GM23338 (cell line): ENCODE measurements at regions not wholly inside any gene's neighbourhood (a gene's known extent, or its start where the extent isn't known, plus 50 kb on each side); places are given as distances from the start of the nearest gene placed in this dataset.

Experiments used
- ATAC-seq: fragments of 200-7000 bp; cut with Tn5 transposase; 3 replicates; pipeline ENCODE4 v1.9.1; 2020
- DNase-seq: peaks from one replicate; pipeline ENCODE4 v3.0.0-alpha.2; 2015; ENCODE audit warnings: low spot score
- H2AFZ ChIP-seq: fragments of 200-600 bp; sonication (generic); 2 replicates; pipeline ENCODE4 v1.8.0; 2016; ENCODE audit warnings: antibody characterized with exemption, mild to moderate bottlenecking, moderate library complexity
- H3F3A ChIP-seq: fragments of 200-600 bp; sonication (generic); replicated peaks from 2 replicates; pipeline ENCODE4 v1.8.0; 2017; ENCODE audit warnings: antibody characterized with exemption, mixed run types, low read depth
- H3K27ac ChIP-seq: fragments of 200-600 bp; sonication (generic); 2 replicates; pipeline ENCODE4 v1.6.1; 2016; ENCODE audit warnings: low read depth
- H3K27me3 ChIP-seq: fragments of 200-600 bp; sonication (generic); 2 replicates; pipeline ENCODE4 v1.8.0; 2016; ENCODE audit warnings: mild to moderate bottlenecking, mixed run types, moderate library complexity; ENCODE audit not compliant: insufficient read depth
- H3K36me3 ChIP-seq: fragments of 200-600 bp; sonication (generic); 2 replicates; pipeline ENCODE4 v1.8.0; 2016; ENCODE audit warnings: mild to moderate bottlenecking; ENCODE audit not compliant: insufficient read depth
- H3K4me1 ChIP-seq: fragments of 200-600 bp; sonication (generic); 2 replicates; pipeline ENCODE4 v1.8.0; 2016; ENCODE audit warnings: mild to moderate bottlenecking, moderate library complexity; ENCODE audit not compliant: insufficient read depth
- H3K4me2 ChIP-seq: fragments of 200-600 bp; sonication (generic); 2 replicates; pipeline ENCODE4 v1.7.1; 2017; ENCODE audit warnings: mixed run types
- H3K4me3 ChIP-seq: fragments of 200-600 bp; sonication (generic); 2 replicates; pipeline ENCODE4 v1.6.1; 2016; ENCODE audit warnings: mixed run types
- H3K79me2 ChIP-seq: fragments of 200-600 bp; sonication (generic); replicated peaks from 2 replicates; pipeline ENCODE4 v1.8.0; 2017; ENCODE audit warnings: mild to moderate bottlenecking; ENCODE audit not compliant: insufficient read depth
- H3K9me2 ChIP-seq: fragments of 200-600 bp; sonication (generic); 2 replicates; pipeline ENCODE4 v1.8.0; 2017; ENCODE audit not compliant: insufficient read depth
- H4K20me1 ChIP-seq: fragments of 200-600 bp; sonication (generic); replicated peaks from 2 replicates; pipeline ENCODE4 v1.8.0; 2017; ENCODE audit warnings: mild to moderate bottlenecking; ENCODE audit not compliant: insufficient read depth
- H3K27ac Mint-ChIP-seq: 2 replicates; pipeline ENCODE4 v1.8.0; 2020; ENCODE audit warnings: inconsistent platforms, mild to moderate bottlenecking, moderate library complexity, mixed read lengths
- H3K27me3 Mint-ChIP-seq: 3 replicates; pipeline ENCODE4 v1.8.0; 2022; ENCODE audit warnings: low read depth, mild to moderate bottlenecking, moderate library complexity, mixed read lengths, inconsistent platforms; ENCODE audit not compliant: insufficient read depth, poor library complexity
- H3K36me3 Mint-ChIP-seq: 3 replicates; pipeline ENCODE4 v1.8.0; 2021; ENCODE audit warnings: low read depth, mild to moderate bottlenecking, inconsistent platforms, moderate library complexity, mixed read lengths
- H3K4me1 Mint-ChIP-seq: 3 replicates; pipeline ENCODE4 v1.8.0; 2020; ENCODE audit warnings: mild to moderate bottlenecking, inconsistent platforms, mixed read lengths
- H3K4me3 Mint-ChIP-seq: 3 replicates; pipeline ENCODE4 v1.8.0; 2021; ENCODE audit warnings: moderate library complexity, mild to moderate bottlenecking, inconsistent platforms, mixed read lengths
- H3K9me3 Mint-ChIP-seq: 3 replicates; pipeline ENCODE4 v1.8.0; 2020; ENCODE audit warnings: moderate library complexity, mild to moderate bottlenecking, inconsistent platforms, mixed read lengths
- CREB1 ChIP-seq: fragments of 250-450 bp; sonication (Bioruptor Pico); IDR thresholded peaks from 2 replicates; pipeline ENCODE4 v1.5.0; 2020; ENCODE audit warnings: low read depth, mild to moderate bottlenecking, moderate library complexity
- EZH2 ChIP-seq: fragments of 200-600 bp; sonication (generic); IDR thresholded peaks from one replicate; pipeline ENCODE4 v1.8.0; 2017; ENCODE audit warnings: antibody characterized with exemption, mild to moderate bottlenecking, low read depth; ENCODE audit not compliant: unreplicated experiment
- EZH2phosphoT487 ChIP-seq: fragments of 200-600 bp; sonication (generic); IDR thresholded peaks from one replicate; pipeline ENCODE4 v1.8.1; 2018; ENCODE audit warnings: antibody characterized with exemption; ENCODE audit not compliant: unreplicated experiment
- JUNB ChIP-seq: IDR thresholded peaks from one replicate; pipeline ENCODE4 v1.6.1; 2016; ENCODE audit warnings: antibody characterized with exemption; ENCODE audit not compliant: unreplicated experiment
- NANOG ChIP-seq: IDR thresholded peaks from 2 replicates; pipeline ENCODE4 v1.6.1; 2016; ENCODE audit warnings: antibody characterized with exemption, borderline replicate concordance
- POLR2AphosphoS5 ChIP-seq: IDR thresholded peaks from 2 replicates; pipeline ENCODE4 v1.6.1; 2016; ENCODE audit warnings: antibody characterized with exemption, low read depth
- REST ChIP-seq: IDR thresholded peaks from one replicate; pipeline ENCODE4 v1.6.1; 2018; ENCODE audit warnings: antibody characterized with exemption; ENCODE audit not compliant: unreplicated experiment
- STAT1 ChIP-seq: IDR thresholded peaks from one replicate; pipeline ENCODE4 v1.6.1; 2016; ENCODE audit warnings: antibody characterized with exemption; ENCODE audit not compliant: unreplicated experiment
- ZNF331 ChIP-seq: fragments of 250-450 bp; sonication (Bioruptor Pico); IDR thresholded peaks from 2 replicates; pipeline ENCODE4 v1.5.0; 2020; ENCODE audit warnings: low read depth, mild to moderate bottlenecking, moderate library complexity
- TF ChIP-seq, protein P1 (sequence below), 2 experiments: fragments of 200-600 bp in 1 of 2; sonication (generic) in 1 of 2; conservative IDR thresholded peaks; 2 replicates each; pipeline versions ENCODE4 v1.5.1 to v1.6.1; 2016 to 2017; ENCODE audit warnings: antibody characterized with exemption in 2 of 2, low read depth in 2 of 2, mild to moderate bottlenecking in 2 of 2, moderate library complexity in 1 of 2
- TF ChIP-seq, protein P2 (sequence below): fragments of 250-450 bp; sonication (Bioruptor Pico); IDR thresholded peaks from 2 replicates; pipeline ENCODE4 v1.5.0; 2020; ENCODE audit warnings: mild to moderate bottlenecking, moderate library complexity

DNA sequence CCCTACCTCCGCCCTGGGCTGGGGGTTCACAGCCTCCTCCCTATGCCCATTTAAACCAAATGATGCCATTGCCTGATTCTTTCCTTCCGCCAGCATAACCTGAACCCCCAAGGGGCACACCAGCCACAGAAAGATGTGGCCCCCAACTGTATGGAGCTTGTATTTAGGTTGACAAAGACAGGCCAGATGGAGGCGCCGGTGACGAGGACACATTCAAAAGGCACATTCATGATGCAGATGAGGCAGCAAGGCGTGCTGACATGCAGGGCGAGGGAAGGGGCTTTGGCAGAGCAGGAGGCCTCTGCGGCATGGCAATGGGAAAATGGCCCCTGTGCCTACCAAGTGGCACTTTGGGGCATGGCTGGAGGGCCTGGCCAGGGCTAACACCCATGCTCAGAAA is 112.2 kb downstream of the RFLNA start:
- TF ChIP-seq, protein P1, sequence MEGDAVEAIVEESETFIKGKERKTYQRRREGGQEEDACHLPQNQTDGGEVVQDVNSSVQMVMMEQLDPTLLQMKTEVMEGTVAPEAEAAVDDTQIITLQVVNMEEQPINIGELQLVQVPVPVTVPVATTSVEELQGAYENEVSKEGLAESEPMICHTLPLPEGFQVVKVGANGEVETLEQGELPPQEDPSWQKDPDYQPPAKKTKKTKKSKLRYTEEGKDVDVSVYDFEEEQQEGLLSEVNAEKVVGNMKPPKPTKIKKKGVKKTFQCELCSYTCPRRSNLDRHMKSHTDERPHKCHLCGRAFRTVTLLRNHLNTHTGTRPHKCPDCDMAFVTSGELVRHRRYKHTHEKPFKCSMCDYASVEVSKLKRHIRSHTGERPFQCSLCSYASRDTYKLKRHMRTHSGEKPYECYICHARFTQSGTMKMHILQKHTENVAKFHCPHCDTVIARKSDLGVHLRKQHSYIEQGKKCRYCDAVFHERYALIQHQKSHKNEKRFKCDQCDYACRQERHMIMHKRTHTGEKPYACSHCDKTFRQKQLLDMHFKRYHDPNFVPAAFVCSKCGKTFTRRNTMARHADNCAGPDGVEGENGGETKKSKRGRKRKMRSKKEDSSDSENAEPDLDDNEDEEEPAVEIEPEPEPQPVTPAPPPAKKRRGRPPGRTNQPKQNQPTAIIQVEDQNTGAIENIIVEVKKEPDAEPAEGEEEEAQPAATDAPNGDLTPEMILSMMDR (conservative IDR thresholded peaks at IDR 0.05; ENCODE audit: low read depth in 2 of 2): peak in 1 of 2 experiments; percentile 53; a peak in 2 of 4 replicates
- TF ChIP-seq JUNB: no peak
- Histone ChIP-seq H3K4me1 (peaks cover 10% of the 10 kb centered on the region; the same call in 1 of the 2 replicates), H3F3A (no peaks in the 10 kb centered on the region), H3K27ac (no peak overlapping the region), H3K79me2 (peaks cover 34% of the 10 kb centered on the region), H3K4me2 (no peak overlapping the region), H3K36me3 (no peaks in the 10 kb centered on the region), H2AFZ (no peak overlapping the region), H3K9me2 (no peaks in the 10 kb centered on the region), H3K4me3 (no peak overlapping the region), H4K20me1 (no peaks in the 10 kb centered on the region; the same call in none of the 2 replicates), H3K27me3 (no peaks in the 10 kb centered on the region)
- ATAC-seq (no peak), DNase-seq (peak; percentile 39)
- no peak overlapping the region for H3K4me3 Mint-ChIP-seq
- H3K27ac Mint-ChIP-seq: peak overlapping the region; percentile 86
- H3K4me1 Mint-ChIP-seq: peaks cover 49% of the 10 kb centered on the region
- peaks cover 18% of the 10 kb centered on the region for H3K27me3 Mint-ChIP-seq
- H3K36me3 Mint-ChIP-seq: peaks cover 11% of the 10 kb centered on the region; the same call in 2 of the 3 replicates
- no peaks in the 10 kb centered on the region for H3K9me3 Mint-ChIP-seq

GRCh38 chr12:124406043-124406442 is 111.2 kb downstream of the RFLNA start:
- ATAC-seq (no peak), DNase-seq (no peak)
- H3K27ac Mint-ChIP-seq: peak overlapping the region; percentile 62; the same call in 1 of the 2 replicates
- peaks cover 6% of the 10 kb centered on the region; the same call in 1 of the 2 replicates for H3K4me1 ChIP-seq
- H3K36me3 Mint-ChIP-seq: peaks cover 18% of the 10 kb centered on the region
- H3K4me1 Mint-ChIP-seq: peaks cover 47% of the 10 kb centered on the region
- no peaks in the 10 kb centered on the region; the same call in none of the 2 replicates for H4K20me1 ChIP-seq
- H3K27me3 ChIP-seq: no peaks in the 10 kb centered on the region
- H3K36me3 ChIP-seq: peaks cover 3% of the 10 kb centered on the region; the same call in 1 of the 2 replicates
- peaks cover 31% of the 10 kb centered on the region for H3K79me2 ChIP-seq
- H3K27ac ChIP-seq: no peak overlapping the region
- no peak overlapping the region for H3K4me2 ChIP-seq
- peaks cover 18% of the 10 kb centered on the region for H3K27me3 Mint-ChIP-seq
- H3K4me3 Mint-ChIP-seq: no peak overlapping the region
- no peak overlapping the region for H2AFZ ChIP-seq
- no peaks in the 10 kb centered on the region for H3K9me2 ChIP-seq
- no peak overlapping the region for H3K4me3 ChIP-seq
- no peaks in the 10 kb centered on the region for H3F3A ChIP-seq
- no peaks in the 10 kb centered on the region; the same call in 2 of the 3 replicates for H3K9me3 Mint-ChIP-seq
- TF ChIP-seq REST: no peak
- TF ChIP-seq NANOG: no peak
- TF ChIP-seq ZNF331 (CRISPR knock-in tag): no peak
- TF ChIP-seq JUNB: no peak
- TF ChIP-seq, protein P2, sequence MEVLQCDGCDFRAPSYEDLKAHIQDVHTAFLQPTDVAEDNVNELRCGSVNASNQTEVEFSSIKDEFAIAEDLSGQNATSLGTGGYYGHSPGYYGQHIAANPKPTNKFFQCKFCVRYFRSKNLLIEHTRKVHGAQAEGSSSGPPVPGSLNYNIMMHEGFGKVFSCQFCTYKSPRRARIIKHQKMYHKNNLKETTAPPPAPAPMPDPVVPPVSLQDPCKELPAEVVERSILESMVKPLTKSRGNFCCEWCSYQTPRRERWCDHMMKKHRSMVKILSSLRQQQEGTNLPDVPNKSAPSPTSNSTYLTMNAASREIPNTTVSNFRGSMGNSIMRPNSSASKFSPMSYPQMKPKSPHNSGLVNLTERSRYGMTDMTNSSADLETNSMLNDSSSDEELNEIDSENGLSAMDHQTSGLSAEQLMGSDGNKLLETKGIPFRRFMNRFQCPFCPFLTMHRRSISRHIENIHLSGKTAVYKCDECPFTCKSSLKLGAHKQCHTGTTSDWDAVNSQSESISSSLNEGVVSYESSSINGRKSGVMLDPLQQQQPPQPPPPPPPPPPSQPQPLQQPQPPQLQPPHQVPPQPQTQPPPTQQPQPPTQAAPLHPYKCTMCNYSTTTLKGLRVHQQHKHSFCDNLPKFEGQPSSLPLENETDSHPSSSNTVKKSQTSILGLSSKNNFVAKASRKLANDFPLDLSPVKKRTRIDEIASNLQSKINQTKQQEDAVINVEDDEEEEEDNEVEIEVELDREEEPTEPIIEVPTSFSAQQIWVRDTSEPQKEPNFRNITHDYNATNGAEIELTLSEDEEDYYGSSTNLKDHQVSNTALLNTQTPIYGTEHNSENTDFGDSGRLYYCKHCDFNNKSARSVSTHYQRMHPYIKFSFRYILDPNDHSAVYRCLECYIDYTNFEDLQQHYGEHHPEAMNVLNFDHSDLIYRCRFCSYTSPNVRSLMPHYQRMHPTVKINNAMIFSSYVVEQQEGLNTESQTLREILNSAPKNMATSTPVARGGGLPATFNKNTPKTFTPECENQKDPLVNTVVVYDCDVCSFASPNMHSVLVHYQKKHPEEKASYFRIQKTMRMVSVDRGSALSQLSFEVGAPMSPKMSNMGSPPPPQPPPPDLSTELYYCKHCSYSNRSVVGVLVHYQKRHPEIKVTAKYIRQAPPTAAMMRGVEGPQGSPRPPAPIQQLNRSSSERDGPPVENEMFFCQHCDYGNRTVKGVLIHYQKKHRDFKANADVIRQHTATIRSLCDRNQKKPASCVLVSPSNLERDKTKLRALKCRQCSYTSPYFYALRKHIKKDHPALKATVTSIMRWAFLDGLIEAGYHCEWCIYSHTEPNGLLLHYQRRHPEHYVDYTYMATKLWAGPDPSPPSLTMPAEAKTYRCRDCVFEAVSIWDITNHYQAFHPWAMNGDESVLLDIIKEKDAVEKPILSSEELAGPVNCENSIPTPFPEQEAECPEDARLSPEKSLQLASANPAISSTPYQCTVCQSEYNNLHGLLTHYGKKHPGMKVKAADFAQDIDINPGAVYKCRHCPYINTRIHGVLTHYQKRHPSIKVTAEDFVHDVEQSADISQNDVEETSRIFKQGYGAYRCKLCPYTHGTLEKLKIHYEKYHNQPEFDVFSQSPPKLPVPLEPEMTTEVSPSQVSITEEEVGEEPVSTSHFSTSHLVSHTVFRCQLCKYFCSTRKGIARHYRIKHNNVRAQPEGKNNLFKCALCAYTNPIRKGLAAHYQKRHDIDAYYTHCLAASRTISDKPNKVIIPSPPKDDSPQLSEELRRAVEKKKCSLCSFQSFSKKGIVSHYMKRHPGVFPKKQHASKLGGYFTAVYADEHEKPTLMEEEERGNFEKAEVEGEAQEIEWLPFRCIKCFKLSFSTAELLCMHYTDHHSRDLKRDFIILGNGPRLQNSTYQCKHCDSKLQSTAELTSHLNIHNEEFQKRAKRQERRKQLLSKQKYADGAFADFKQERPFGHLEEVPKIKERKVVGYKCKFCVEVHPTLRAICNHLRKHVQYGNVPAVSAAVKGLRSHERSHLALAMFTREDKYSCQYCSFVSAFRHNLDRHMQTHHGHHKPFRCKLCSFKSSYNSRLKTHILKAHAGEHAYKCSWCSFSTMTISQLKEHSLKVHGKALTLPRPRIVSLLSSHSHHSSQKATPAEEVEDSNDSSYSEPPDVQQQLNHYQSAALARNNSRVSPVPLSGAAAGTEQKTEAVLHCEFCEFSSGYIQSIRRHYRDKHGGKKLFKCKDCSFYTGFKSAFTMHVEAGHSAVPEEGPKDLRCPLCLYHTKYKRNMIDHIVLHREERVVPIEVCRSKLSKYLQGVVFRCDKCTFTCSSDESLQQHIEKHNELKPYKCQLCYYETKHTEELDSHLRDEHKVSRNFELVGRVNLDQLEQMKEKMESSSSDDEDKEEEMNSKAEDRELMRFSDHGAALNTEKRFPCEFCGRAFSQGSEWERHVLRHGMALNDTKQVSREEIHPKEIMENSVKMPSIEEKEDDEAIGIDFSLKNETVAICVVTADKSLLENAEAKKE (CRISPR knock-in tag): no peak
- TF ChIP-seq EZH2: no peak
- TF ChIP-seq EZH2phosphoT487: no peak
- no peak for TF ChIP-seq CREB1 (CRISPR knock-in tag)
- TF ChIP-seq POLR2AphosphoS5: no peak
- TF ChIP-seq STAT1: no peak
